Activated CD4-positive, alpha-beta memory T cell treated with anti-CD3 and anti-CD28 coated beads for 36 hours (primary cell): ENCODE measurements at regions not wholly inside any gene's neighbourhood (a gene's known extent, or its start where the extent isn't known, plus 50 kb on each side); places are given as distances from the start of the nearest gene placed in this dataset.
"Not testable (repeated sequence)": the region's sequence is repeated elsewhere in the genome, so short reads cannot be mapped to it uniquely, and the experiment has no call there.

Experiments
- CTCF ChIA-PET: fragments of 350-600 bp; sonication (Branson Sonifier 250); formaldehyde crosslinking; loops from one replicate; lab custom pipeline; 2021; ENCODE audit warnings: antibody characterized with exemption, inconsistent platforms; lab: Charles Lee
- POLR2A ChIA-PET: fragments of 350-600 bp; sonication (Branson Sonifier 250); formaldehyde crosslinking; loops from one replicate; lab custom pipeline; 2021; ENCODE audit warnings: antibody characterized with exemption; lab: Charles Lee
- DNase-seq: peaks from one replicate; pipeline ENCODE4 v3.0.0-alpha.2; 2020
- H3K27ac Mint-ChIP-seq: one replicate; pipeline ENCODE4 v1.8.0; 2021; ENCODE audit warnings: mixed read lengths
- H3K27me3 Mint-ChIP-seq: one replicate; pipeline ENCODE4 v1.8.0; 2021; ENCODE audit warnings: mixed read lengths
- H3K36me3 Mint-ChIP-seq: one replicate; pipeline ENCODE4 v1.8.0; 2021; ENCODE audit warnings: mixed read lengths
- H3K4me1 Mint-ChIP-seq: one replicate; pipeline ENCODE4 v1.8.0; 2021; ENCODE audit warnings: low read depth, mixed read lengths
- H3K4me3 Mint-ChIP-seq: one replicate; pipeline ENCODE4 v1.8.0; 2021; ENCODE audit warnings: mild to moderate bottlenecking, mixed read lengths
- H3K9me3 Mint-ChIP-seq: one replicate; pipeline ENCODE4 v1.8.0; 2021; ENCODE audit warnings: mixed read lengths
- intact Hi-C: fragments of 100-400 bp; cut with micrococcal nuclease; formaldehyde crosslinking; loops from one replicate; pipeline ENCODE4 v1.15.1; 2023

DNA sequence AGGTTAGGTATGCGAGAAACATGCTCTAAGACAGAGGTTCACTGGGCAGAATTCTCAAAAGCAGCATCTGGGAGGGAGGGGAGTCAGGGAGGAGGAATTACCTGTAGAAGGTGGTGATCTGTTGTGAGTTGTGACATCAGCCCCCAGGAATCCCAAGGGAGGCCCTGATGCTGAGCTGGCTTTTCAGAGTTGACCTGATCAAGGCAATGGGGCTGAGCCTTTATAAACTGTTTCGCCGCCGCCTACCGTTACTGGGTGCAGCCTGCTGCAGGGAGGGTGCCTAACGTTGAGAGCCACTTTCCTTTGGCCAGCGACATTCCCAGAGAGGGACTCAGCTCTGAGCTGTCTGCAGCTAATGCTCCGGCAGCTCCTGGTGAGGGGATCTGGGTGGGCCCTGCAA is 257.9 kb upstream of the TMEM132C start:
- Mint-ChIP-seq H3K27me3 (no peaks in the 10 kb centered on the region), H3K27ac (no peak overlapping the region), H3K4me1 (no peaks in the 10 kb centered on the region), H3K4me3 (no peak overlapping the region), H3K36me3 (no peaks in the 10 kb centered on the region), H3K9me3 (no peaks in the 10 kb centered on the region)
- intact Hi-C loops, result no loop called here
- ChIA-PET POLR2A (no interaction called here), CTCF (interaction anchor here (0.7 kb wide), 1 partner anchor 150 kb away, joined by 3 read pairs; no protein-coding TSS in a partner anchor)
- no peak for DNase-seq

DNA sequence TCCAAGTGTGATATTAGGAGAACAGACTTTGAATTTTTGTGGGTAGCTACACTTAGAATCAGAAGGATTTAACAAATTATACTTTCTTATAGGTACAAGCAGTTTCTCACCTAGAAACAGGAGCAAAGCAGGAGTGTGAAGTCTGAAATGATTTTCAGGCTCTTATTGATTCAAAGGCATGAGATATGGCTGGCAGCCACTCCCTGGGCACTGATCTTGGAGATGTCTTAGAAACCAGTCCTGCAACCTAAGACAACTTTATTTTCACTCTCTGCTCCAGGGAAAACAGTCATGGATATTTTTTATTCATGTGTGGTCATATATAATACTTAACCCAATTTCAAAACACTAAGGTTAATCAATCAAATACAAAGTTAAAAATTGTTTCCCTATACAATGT is 254.9 kb upstream of the TMEM132C start:
- ChIA-PET POLR2A (no interaction called here), CTCF (no interaction called here)
- Mint-ChIP-seq H3K4me3 (no peak overlapping the region), H3K4me1 (no peaks in the 10 kb centered on the region), H3K27ac (no peak overlapping the region), H3K9me3 (no peaks in the 10 kb centered on the region), H3K27me3 (no peaks in the 10 kb centered on the region), H3K36me3 (no peaks in the 10 kb centered on the region)
- DNase-seq, result no peak
- intact Hi-C loops, result no loop called here

DNA sequence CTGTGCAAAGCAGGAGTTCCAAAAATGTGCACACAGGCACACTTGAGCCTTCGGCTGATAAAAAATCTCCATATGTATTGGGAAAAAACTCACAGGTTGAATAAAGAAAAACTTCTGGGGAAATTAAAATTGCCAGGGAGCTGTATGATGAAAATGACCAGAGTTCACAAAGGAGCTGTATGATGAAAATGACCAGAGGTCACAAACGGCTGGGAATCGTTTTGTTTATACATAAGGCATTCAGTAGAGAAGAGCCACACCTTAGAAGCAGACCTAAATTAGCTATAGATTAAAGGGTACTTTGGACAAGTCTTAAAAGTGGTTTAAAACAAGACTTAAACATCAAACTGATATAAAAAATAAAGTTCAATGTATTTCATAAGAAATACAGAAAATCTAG is 251.7 kb upstream of the TMEM132C start:
- intact Hi-C loops, result no loop called here
- ChIA-PET POLR2A (no interaction called here), CTCF (no interaction called here)
- DNase-seq, result no peak
- no peak overlapping the region for H3K4me3 Mint-ChIP-seq
- no peaks in the 10 kb centered on the region for H3K36me3 Mint-ChIP-seq
- no peaks in the 10 kb centered on the region for H3K27me3 Mint-ChIP-seq
- no peaks in the 10 kb centered on the region for H3K4me1 Mint-ChIP-seq
- no peaks in the 10 kb centered on the region for H3K9me3 Mint-ChIP-seq
- no peak overlapping the region for H3K27ac Mint-ChIP-seq

DNA sequence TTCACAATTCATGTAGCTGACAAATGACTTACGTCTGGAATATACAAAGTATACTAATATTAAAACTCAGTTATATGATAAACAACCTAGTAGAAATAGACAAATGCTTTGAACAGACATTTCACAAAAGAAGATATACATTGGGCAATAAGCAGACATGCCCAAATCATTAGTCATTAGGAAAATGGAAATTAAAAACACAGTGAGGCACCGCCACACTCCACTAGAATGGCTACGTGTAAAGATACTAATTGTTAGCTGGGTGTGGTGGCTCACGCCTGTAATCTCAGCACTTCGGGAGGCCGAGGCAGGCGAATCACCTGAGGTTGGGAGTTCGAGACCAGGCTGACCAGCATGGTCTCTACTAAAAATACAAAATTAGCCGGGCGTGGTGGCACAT is 248.9 kb upstream of the TMEM132C start:
- H3K4me1 Mint-ChIP-seq, result no peaks in the 10 kb centered on the region
- H3K27ac Mint-ChIP-seq, result no peak overlapping the region
- ChIA-PET POLR2A (no interaction called here), CTCF (no interaction called here)
- DNase-seq, result no peak
- H3K36me3 Mint-ChIP-seq, result no peaks in the 10 kb centered on the region
- no peaks in the 10 kb centered on the region for H3K9me3 Mint-ChIP-seq
- intact Hi-C loops, result no loop called here
- H3K27me3 Mint-ChIP-seq, result no peaks in the 10 kb centered on the region
- H3K4me3 Mint-ChIP-seq, result no peak overlapping the region

DNA sequence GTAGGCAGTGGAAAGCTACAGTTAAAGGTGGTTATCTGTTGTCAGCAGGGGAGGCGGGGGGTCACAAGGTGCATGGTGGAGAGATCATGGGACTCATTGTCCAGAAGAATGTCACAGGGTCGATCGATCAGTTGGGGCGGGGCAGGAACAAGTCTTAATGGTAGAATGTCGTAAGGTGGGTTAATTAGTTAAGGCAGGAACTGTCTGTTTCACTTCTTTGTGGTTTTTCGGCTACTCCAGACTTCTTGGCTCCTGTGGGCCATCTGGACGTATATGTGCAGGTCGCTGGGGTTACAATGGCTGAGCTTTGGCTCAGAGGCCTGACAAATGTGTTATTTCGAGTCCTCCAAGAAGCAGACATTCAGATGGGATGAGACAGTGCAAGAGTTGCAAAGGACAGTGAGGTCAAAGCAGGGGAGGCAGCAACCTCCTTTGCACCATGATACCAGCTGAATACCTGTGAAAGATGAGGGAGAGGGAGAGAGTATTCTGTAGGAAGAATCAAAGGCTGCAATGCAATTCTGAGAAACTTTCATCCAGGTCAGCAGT is 246.9 kb upstream of the TMEM132C start:
- Mint-ChIP-seq H3K27ac (no peak overlapping the region), H3K9me3 (no peaks in the 10 kb centered on the region), H3K36me3 (no peaks in the 10 kb centered on the region), H3K27me3 (no peaks in the 10 kb centered on the region), H3K4me3 (no peak overlapping the region), H3K4me1 (no peaks in the 10 kb centered on the region)
- POLR2A ChIA-PET, result no interaction called here
- DNase-seq, result no peak
- CTCF ChIA-PET, result no interaction called here
- intact Hi-C loops, result no loop called here

DNA sequence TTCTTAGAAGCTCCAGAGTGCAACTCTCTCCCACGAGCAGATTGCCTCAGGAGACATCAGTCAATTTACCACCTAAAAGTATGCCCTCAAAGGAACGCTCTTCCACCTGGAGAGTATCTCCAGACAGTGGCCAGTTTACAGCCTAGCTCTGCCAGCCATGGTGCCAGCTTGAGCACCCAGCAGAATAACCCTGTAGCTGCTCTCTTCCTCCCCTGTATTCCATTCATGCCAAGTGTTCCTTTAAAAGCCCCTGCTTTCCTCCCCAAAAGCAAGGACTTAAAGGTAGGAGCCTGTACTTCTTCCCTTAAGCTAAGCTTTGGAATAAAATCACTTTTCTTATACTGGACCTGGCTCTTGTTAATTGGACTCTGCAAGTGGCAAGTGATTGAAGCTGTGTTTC is 245.4 kb upstream of the TMEM132C start:
- no peaks in the 10 kb centered on the region for H3K27me3 Mint-ChIP-seq
- CTCF ChIA-PET, result no interaction called here

DNA sequence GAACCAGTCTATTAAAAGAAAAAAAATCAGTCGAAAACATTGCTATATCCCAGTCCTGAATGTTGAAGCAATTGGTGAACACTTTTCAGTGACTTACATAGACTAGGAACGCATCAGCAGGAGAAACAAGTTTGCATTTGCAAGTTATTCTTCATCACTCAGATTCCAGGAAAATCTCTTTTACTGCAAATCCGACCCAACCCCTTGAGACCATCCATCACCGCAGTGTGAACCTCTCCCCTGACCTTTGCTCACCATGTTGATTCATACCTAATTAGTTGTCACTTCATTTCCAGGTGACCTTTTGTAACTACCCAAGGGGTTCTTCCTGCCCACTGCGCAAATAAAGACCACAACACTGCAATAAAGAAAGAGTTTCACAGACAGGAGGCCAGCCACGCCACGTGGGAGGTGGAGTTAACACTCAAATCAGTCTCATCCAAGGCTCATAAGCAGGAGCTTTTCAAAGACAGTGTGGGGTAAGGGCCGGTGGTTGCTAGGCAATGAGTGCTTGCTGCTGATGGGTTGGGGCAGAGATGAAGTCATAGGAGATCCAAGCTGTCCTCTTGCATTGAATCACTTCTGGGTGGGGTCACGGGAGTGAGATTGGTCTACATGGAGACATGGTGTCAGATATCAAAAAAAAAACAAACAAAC is 241.3 kb upstream of the TMEM132C start:
- intact Hi-C loops, result no loop called here
- POLR2A ChIA-PET, result no interaction called here
- DNase-seq, result no peak
- Mint-ChIP-seq H3K36me3 (no peaks in the 10 kb centered on the region), H3K27ac (no peak overlapping the region), H3K4me3 (no peak overlapping the region), H3K27me3 (no peaks in the 10 kb centered on the region), H3K4me1 (no peaks in the 10 kb centered on the region), H3K9me3 (no peaks in the 10 kb centered on the region)
- CTCF ChIA-PET, result no interaction called here

More for the DNA sequence above, 245.4 kb upstream of the TMEM132C start:
- Mint-ChIP-seq H3K4me1 (no peaks in the 10 kb centered on the region), H3K27ac (no peak overlapping the region), H3K9me3 (no peaks in the 10 kb centered on the region), H3K4me3 (no peak overlapping the region), H3K36me3 (no peaks in the 10 kb centered on the region)
- POLR2A ChIA-PET, result no interaction called here
- intact Hi-C loops, result no loop called here
- DNase-seq, result no peak

DNA sequence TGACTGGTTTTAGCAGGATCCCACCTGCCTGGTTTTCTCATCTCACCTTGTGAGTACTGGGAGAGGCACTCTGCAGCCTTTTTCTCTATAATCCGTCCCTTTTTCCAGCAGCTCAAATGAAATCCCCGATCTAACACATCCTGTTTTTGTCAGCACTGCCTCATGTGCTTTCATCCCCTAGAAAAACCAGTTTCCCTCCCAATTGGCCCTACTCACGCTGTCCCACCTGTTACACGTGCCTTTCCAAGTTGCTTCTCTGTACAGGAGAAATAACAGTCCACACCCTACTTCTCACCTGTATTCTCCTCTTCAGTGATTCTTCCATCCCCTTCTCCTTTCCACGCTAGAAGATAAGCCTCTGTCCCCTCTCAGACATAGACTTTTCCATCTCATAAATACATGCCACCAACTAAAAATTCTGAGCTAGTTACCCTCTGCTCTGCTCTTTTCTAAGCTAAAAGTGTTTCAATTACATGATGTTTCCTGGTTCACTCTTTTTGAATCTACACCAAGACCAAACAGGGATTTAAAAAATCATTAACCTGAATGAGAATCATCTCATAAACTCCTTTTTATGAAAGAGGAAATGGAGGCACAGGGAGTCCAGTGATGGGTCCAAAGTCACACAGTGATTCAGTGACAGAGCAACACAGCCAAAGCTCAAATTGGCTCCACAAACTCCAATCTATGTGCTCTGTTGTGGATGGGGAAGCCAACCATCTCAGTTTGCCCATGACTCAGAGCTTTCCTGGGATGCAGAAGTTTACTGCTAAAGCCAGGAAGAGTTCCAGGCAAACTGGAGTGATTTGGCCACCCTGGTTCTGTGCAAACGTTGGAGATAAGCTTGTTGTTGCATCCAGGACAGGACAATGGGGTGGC is 240.0 kb upstream of the TMEM132C start:
- Mint-ChIP-seq H3K4me3 (no peak overlapping the region), H3K27me3 (no peaks in the 10 kb centered on the region), H3K27ac (no peak overlapping the region), H3K9me3 (no peaks in the 10 kb centered on the region), H3K36me3 (no peaks in the 10 kb centered on the region), H3K4me1 (no peaks in the 10 kb centered on the region)
- DNase-seq, result no peak
- POLR2A ChIA-PET, result no interaction called here
- CTCF ChIA-PET, result no interaction called here
- intact Hi-C loops, result no loop called here

DNA sequence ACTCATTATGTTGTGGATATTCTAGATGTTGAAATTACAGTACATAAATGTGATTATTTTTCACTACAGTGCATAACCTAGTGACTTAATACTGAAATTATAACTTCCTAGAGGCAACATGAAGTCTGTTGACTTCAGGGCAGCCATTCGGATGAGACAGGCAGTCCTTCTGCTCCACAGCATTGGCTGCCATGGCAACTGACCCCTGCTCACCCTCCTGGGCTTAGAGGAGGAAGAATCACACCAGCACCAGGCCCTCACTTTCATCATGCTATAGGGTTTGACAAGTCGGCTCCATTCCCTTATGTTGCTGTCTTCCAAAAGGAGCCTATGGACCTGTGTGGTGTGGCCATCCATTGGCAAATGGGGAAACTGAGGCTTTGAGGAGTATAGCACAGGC is 233.5 kb upstream of the TMEM132C start:
- Mint-ChIP-seq H3K4me1 (no peaks in the 10 kb centered on the region), H3K27me3 (no peaks in the 10 kb centered on the region), H3K9me3 (no peaks in the 10 kb centered on the region), H3K36me3 (no peaks in the 10 kb centered on the region), H3K4me3 (no peak overlapping the region), H3K27ac (no peak overlapping the region)
- DNase-seq, result no peak
- ChIA-PET CTCF (no interaction called here), POLR2A (no interaction called here)
- intact Hi-C loops, result no loop called here

DNA sequence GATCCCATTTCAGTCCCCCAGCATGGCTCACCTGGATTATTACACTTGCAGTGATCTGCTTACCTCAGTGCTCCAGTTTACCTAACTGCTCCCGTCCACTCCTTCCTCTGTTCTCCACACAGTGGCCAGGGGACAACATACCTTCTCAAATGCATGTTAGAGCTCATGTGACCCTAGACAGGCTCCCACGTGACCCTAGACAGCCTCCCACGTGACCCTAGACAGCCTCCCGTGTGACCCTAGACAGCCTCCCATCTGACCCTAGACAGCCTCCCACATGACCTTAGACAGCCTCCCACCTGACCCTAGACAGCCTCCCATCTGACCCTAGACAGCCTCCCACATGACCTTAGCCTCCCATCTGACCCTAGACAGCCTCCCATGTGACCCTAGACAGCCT is 226.0 kb upstream of the TMEM132C start:
- no peak for DNase-seq
- ChIA-PET CTCF (no interaction called here), POLR2A (no interaction called here)
- Mint-ChIP-seq H3K4me3 (no peak overlapping the region), H3K4me1 (no peaks in the 10 kb centered on the region), H3K36me3 (no peaks in the 10 kb centered on the region), H3K27ac (no peak overlapping the region), H3K9me3 (peaks cover 24% of the 10 kb centered on the region), H3K27me3 (no peaks in the 10 kb centered on the region)
- intact Hi-C loops, result no loop called here

DNA sequence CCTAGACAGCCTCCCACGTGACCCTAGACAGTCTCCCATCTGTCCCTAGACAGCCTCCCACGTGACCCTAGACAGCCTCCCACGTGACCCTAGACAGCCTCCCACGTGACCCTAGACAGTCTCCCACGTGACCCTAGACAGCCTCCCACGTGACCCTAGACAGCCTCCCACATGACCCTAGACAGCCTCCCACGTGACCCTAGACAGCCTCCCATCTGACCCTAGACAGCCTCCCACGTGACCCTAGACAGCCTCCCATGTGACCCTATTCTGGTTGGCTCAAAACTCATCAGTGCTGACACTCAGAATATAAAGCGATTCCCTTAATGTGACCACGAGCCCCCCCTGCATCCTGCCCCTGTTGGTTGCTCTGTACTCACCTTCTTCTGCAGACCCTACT is 224.7 kb upstream of the TMEM132C start:
- H3K36me3 Mint-ChIP-seq, result not testable (repeated sequence)

DNA sequence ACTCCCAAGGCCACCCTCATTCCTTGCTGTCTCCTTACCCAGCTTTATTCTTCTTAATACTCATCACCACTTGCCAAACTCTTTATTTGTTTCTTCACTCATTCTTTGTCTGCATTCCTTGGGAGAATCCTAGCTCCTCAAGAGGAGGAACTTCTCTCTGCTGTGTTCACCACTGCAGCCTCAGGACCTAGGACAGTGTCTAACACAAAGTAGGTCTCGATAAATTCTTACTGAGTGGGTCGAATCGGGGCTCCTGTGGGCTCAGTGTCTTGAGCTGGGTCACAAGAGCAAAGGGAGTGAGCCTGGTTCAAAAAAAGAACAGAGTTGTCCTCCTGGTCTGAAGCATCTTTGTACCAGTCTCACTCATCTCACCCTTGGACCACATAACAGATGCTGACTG is 224.1 kb upstream of the TMEM132C start:
- ChIA-PET CTCF (no interaction called here), POLR2A (no interaction called here)
- Mint-ChIP-seq H3K27ac (no peak overlapping the region), H3K9me3 (peaks cover 24% of the 10 kb centered on the region), H3K27me3 (no peaks in the 10 kb centered on the region), H3K36me3 (no peaks in the 10 kb centered on the region), H3K4me1 (no peaks in the 10 kb centered on the region), H3K4me3 (no peak overlapping the region)
- intact Hi-C loops, result no loop called here
- DNase-seq, result no peak

More for the DNA sequence above, 224.7 kb upstream of the TMEM132C start:
- POLR2A ChIA-PET, intact Hi-C loops, CTCF ChIA-PET, DNase-seq, H3K27me3 Mint-ChIP-seq, H3K27ac Mint-ChIP-seq, H3K4me3 Mint-ChIP-seq, H3K4me1 Mint-ChIP-seq: not testable (repeated sequence)
- peaks cover 24% of the 10 kb centered on the region for H3K9me3 Mint-ChIP-seq
